ENCODE measurements at regions not wholly inside any gene's neighbourhood (a gene's known extent, or its start where the extent isn't known, plus 50 kb on each side); places are given as distances from the start of the nearest gene placed in this dataset.

GRCh38 chr1:112231331-112231730 lies 164.7 kb upstream of the CTTNBP2NL start:
- 81% methylated on average over 2 of the region's 3 CpGs for WGBS (ENCODE audit: insufficient coverage)
- H3K27me3 Mint-ChIP-seq = peaks cover 10% of the 10 kb centered on the region
- H2AFZ ChIP-seq (ENCODE audit: insufficient read depth, low read depth, low read length, poor library complexity, severe bottlenecking) = no peak overlapping the region
- H3K27me3 ChIP-seq (replicated peaks in 1 of 4; ENCODE audit: control extremely low read depth in 1 of 4, control insufficient read depth in 3 of 4, insufficient read depth in 4 of 4, low read length in 3 of 4) = no peaks in the 10 kb centered on the region
- H3K36me3 ChIP-seq (replicated peaks in 1 of 2; ENCODE audit: control extremely low read depth in 1 of 2, control insufficient read depth in 1 of 2, extremely low read depth in 1 of 2, insufficient read depth in 2 of 2, low read length in 1 of 2) = no peaks in the 10 kb centered on the region
- H3K27ac Mint-ChIP-seq = no peak overlapping the region
- no peaks in the 10 kb centered on the region for H3K4me1 Mint-ChIP-seq
- H3K9me3 ChIP-seq (ENCODE audit: control extremely low read depth in 1 of 3, control insufficient read depth in 2 of 3, insufficient read depth in 1 of 3, low read length in 2 of 3) = peaks cover 0 to 10% (median 4%) of the 10 kb centered on the region in 3 donors
- no peak overlapping the region for H3K4me3 Mint-ChIP-seq
- H3K27ac ChIP-seq (ENCODE audit: low read length in 2 of 2) = no peak overlapping the region
- H4K20me1 ChIP-seq (ENCODE audit: control insufficient read depth, insufficient read depth, low read length, poor library complexity, severe bottlenecking) = no peaks in the 10 kb centered on the region
- no peaks in the 10 kb centered on the region for H3K79me2 ChIP-seq (ENCODE audit: control insufficient read depth, insufficient read depth, low read length)
- TF ChIP-seq CTCF (IDR thresholded peaks at IDR 0.05) (no peak), EZH2 (IDR thresholded peaks at IDR 0.05; ENCODE audit: borderline replicate concordance, insufficient read depth, low read depth, low read length, poor library complexity, severe bottlenecking) (no peak)
- H3K9ac ChIP-seq (ENCODE audit: low read length) = no peak overlapping the region
- no peaks in the 10 kb centered on the region for H3K4me1 ChIP-seq (ENCODE audit: control insufficient read depth in 2 of 2, insufficient read depth in 2 of 2, low read length in 2 of 2)
- ChIA-PET POLR2A (no interaction called here), CTCF (no interaction called here)
- no peak overlapping the region for H3K4me2 ChIP-seq (replicated peaks; ENCODE audit: low read depth, low read length, poor library complexity, severe bottlenecking)
- intact Hi-C loops (cut with micrococcal nuclease) = no loop called here
- H3K4me3 ChIP-seq (ENCODE audit: control extremely low read depth in 1 of 5, extremely low read depth in 1 of 5, insufficient read depth in 1 of 5, low read depth in 2 of 5, low read length in 4 of 5) = no peak overlapping the region
- DNase-seq (no peak), ATAC-seq (ENCODE audit: low read depth) (no peak)
- H3K9me3 Mint-ChIP-seq (ENCODE audit: insufficient read depth) = peaks cover 3% of the 10 kb centered on the region

- H3K27me3 Mint-ChIP-seq = peaks cover 12% of the 10 kb centered on the region
- CTCF ChIA-PET = interaction anchor here (0.9 kb wide), 1 partner anchor 11 kb away, joined by 3 read pairs; no protein-coding TSS in a partner anchor
- 86% methylated on average over 2 of the region's 3 CpGs for WGBS (ENCODE audit: insufficient coverage)
- no peaks in the 10 kb centered on the region for H3K36me3 ChIP-seq (replicated peaks in 1 of 2; ENCODE audit: control extremely low read depth in 1 of 2, control insufficient read depth in 1 of 2, extremely low read depth in 1 of 2, insufficient read depth in 2 of 2, low read length in 1 of 2)
- no peak overlapping the region for H3K4me3 Mint-ChIP-seq
- intact Hi-C loops (cut with micrococcal nuclease) = no loop called here
- H3K4me3 ChIP-seq (ENCODE audit: control extremely low read depth in 1 of 5, extremely low read depth in 1 of 5, insufficient read depth in 1 of 5, low read depth in 2 of 5, low read length in 4 of 5) = no peak overlapping the region
- no peaks in the 10 kb centered on the region for H3K4me1 ChIP-seq (ENCODE audit: control insufficient read depth in 2 of 2, insufficient read depth in 2 of 2, low read length in 2 of 2)
- no peak for DNase-seq
- H3K27ac Mint-ChIP-seq = no peak overlapping the region
- TF ChIP-seq EZH2 (IDR thresholded peaks at IDR 0.05; ENCODE audit: borderline replicate concordance, insufficient read depth, low read depth, low read length, poor library complexity, severe bottlenecking) = no peak
- no peak for TF ChIP-seq CTCF (IDR thresholded peaks at IDR 0.05)
- H3K27ac ChIP-seq (ENCODE audit: low read length in 2 of 2) = no peak overlapping the region
- peaks cover 3% of the 10 kb centered on the region for H3K9me3 Mint-ChIP-seq (ENCODE audit: insufficient read depth)
- no peaks in the 10 kb centered on the region for H3K4me1 Mint-ChIP-seq
- no peaks in the 10 kb centered on the region for H3K27me3 ChIP-seq (replicated peaks in 1 of 4; ENCODE audit: control extremely low read depth in 1 of 4, control insufficient read depth in 3 of 4, insufficient read depth in 4 of 4, low read length in 3 of 4)
- no peaks in the 10 kb centered on the region for H3K79me2 ChIP-seq (ENCODE audit: control insufficient read depth, insufficient read depth, low read length)
- no peaks in the 10 kb centered on the region for H4K20me1 ChIP-seq (ENCODE audit: control insufficient read depth, insufficient read depth, low read length, poor library complexity, severe bottlenecking)
- H2AFZ ChIP-seq (ENCODE audit: insufficient read depth, low read depth, low read length, poor library complexity, severe bottlenecking) = no peak overlapping the region
- peaks cover 0 to 10% (median 6%) of the 10 kb centered on the region in 3 donors for H3K9me3 ChIP-seq (ENCODE audit: control extremely low read depth in 1 of 3, control insufficient read depth in 2 of 3, insufficient read depth in 1 of 3, low read length in 2 of 3)
- no peak for ATAC-seq (ENCODE audit: low read depth)
- POLR2A ChIA-PET = no interaction called here
- no peak overlapping the region for H3K4me2 ChIP-seq (replicated peaks; ENCODE audit: low read depth, low read length, poor library complexity, severe bottlenecking)
- no peak overlapping the region for H3K9ac ChIP-seq (ENCODE audit: low read length)
These were observed 163.2 kb upstream of the CTTNBP2NL start for GRCh38 chr1:112232848-112233247.
